GM18505 (cell line): ENCODE measurements at regions not wholly inside any gene's neighbourhood (a gene's known extent, or its start where the extent isn't known, plus 50 kb on each side); places are given as distances from the start of the nearest gene placed in this dataset.

ENCODE experiments used
- ATAC-seq: cut with Tn5 transposase; IDR thresholded peaks from one replicate; pipeline ENCODE4 v1.9.1; 2021; ENCODE audit not compliant: unreplicated experiment
- POLR2A ChIP-seq: IDR thresholded peaks from 4 replicates; pipeline ENCODE4 v1.6.1; 2011; ENCODE audit warnings: borderline replicate concordance; ENCODE audit not compliant: insufficient read depth, insufficient read length; ENCODE audit errors: extremely low read depth

DNA sequence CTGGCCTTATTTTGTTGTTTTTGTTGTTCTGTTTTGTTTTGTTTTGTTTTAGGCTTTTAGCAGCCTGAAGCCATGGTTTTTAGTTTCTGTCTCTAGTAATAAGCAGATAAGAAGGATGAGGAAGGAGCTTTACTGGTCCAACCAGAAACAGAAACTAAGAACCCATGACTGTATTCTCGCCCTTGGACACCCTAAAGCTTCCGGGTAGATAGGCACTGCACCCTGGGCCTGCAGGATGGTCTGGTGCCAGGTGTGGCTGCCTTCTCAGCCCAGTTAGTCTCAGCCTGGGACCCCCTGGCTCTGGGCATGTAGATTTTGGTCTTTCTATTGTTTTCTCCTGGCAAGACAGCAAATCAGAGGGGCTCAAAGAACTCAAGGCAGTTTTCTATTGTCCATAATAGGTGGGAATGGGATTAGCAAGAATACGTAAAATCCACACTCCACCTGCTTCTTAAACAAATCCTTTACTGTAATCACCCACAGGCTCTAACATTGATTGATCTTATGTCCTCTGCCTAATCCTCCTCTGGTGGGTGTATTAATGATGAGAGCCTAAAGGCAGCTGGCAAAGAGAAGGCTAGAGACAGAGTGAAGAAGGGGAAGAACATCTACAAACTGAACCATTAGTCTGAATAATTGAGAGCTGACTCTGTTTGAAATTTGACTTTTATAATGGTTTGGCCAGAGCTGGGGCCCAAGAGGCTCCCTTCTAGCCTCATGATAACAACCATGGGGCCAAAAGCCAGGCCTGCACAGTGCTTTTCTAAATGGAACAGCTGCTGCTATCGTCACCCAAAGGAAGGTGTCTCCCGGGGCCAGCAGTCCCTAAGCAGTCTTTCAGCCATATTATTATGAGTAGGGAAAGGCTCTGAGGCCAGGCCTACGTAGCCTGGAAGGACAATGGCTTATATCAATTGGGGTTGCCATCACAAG is 106.8 kb upstream of the ATP1A1 start:
- no peak for TF ChIP-seq POLR2A
- no peak for ATAC-seq

GRCh38 chr1:116266864-116267212 is 106.2 kb upstream of the ATP1A1 start:
- no peak for ATAC-seq
- no peak for TF ChIP-seq POLR2A

DNA sequence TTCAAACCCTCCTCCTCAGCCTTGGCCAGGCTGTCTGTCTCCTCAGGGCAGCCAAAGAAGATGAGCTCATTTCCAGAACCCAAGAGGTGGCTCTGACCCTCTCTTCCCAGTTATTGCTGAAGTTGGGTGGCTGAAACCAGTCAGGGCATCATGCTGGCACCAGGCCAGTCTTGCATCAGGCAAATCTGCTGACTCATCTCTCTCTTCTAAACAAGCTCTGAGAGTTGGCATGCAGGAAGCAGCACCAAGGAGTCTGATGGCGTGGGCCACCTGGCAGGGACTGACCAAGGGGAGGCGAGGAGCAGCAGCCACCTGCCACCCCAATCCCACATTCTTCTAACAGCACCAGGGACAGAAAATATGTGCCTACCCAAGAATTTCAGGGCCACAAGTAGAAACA is 104.8 kb upstream of the ATP1A1 start:
- no peak for TF ChIP-seq POLR2A
- no peak for ATAC-seq

DNA sequence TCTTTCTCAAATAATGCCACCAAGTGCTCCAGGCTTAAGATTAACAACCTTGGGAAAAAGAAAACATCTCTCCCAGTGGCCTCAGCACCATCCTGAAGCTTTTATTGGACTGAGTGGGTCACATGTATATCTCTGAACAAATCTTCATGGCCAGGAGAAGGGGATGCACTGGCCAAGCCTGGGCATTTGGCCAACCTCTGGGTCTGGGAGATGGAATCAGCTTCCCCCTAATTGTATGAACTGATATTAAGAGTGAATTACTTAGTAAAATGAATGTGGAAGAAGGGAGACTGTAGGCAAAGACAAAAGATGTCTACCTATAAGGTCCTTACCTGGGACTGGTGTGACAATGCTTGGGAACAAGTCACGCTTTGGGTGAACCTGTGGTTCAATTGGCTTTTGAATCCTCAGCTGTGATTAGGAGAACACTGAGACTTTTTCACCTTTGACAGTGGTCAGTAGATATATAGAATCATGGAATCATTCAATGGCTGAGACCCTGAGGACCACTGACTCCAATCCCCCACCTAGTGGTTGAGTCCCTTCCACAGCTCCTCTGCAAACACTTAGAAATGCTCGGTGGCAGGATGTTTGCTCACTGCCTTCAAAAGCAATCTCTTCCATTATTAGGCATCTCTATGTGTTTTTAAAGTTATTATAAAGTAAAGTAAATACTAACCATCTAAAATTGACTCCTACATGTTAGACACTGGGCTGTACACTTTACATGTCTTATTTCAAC is 102.6 kb upstream of the ATP1A1 start:
- no peak for TF ChIP-seq POLR2A
- no peak for ATAC-seq

GRCh38 chr1:116273042-116273783 is 99.8 kb upstream of the ATP1A1 start:
- no peak for ATAC-seq

GRCh38 chr1:116276532-116276931 is 96.5 kb upstream of the ATP1A1 start:
- TF ChIP-seq POLR2A, result no peak
- no peak for ATAC-seq

More at GRCh38 chr1:116273042-116273783, 99.8 kb upstream of the ATP1A1 start:
- no peak for TF ChIP-seq POLR2A

- TF ChIP-seq POLR2A, result no peak
- ATAC-seq, result no peak
Observed at GRCh38 chr1:116277840-116278540, 95.1 kb upstream of the ATP1A1 start.

DNA sequence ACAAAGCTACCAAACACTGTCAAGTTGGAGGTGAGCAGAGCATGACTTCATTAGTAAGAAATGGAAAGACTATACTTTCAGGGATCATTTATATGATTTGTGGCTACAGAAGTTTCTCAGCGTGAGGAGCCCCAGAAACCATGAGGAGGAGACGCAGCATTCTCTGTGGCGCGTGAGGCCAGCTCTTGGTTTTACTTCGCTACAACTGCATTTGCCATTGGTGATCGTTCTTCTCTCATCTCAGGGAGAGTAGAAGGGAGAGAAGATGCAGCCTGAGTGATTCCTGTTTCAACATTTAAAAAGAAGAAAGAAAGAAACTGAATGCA is 94.5 kb upstream of the ATP1A1 start:
- no peak for TF ChIP-seq POLR2A
- no peak for ATAC-seq

- ATAC-seq, result no peak
- no peak for TF ChIP-seq POLR2A
Observed at GRCh38 chr1:116279715-116280114, 93.3 kb upstream of the ATP1A1 start.

DNA sequence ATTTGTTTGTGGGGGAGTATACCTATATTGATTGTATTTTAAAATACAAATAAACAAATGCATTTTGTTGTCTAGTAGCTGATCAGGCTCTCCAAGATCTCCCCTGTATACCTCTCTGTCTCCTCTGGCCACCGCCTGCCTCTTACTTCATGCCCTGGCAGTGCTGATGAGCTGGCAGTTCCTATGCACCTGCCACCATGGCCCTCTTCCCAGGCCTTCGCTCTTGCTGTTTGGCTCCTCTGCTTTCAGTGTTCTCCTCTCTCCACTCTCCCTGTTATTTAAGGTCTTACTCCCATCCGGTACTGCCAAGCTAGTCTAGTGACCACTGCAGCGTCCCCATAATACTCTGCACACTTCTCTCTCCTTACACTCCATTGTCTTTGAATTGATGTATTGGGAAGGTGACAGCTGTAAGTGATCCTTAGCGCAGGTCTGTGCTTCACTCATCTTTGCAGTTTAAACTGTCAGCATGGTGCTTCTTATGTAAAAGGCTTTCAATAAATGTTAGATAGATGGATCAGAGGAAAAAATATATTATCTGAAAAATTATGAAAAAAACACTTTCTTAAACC is 88.1 kb upstream of the ATP1A1 start:
- no peak for ATAC-seq
- TF ChIP-seq POLR2A, result no peak

DNA sequence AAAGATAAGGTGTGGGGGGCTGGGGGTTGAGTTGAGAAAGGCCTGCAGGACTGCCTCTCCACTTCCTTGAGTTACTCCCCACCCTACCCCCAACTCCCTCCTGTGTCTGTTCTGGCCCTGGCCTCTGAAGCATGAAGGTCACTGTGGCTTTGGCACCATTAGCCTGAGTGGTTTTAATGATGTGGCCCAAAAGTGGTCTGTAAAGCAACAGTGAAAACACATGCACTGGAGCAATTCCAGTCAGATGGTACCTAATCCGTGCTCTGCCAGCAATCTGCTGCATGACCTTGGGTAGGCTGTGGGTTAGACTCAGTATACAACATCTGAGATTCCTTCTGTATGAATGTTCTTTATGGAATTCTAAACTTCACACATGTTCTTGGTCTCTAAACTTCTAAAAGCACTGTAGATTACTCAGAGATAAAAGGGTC is 86.5 kb upstream of the ATP1A1 start:
- no peak for ATAC-seq
- no peak for TF ChIP-seq POLR2A

DNA sequence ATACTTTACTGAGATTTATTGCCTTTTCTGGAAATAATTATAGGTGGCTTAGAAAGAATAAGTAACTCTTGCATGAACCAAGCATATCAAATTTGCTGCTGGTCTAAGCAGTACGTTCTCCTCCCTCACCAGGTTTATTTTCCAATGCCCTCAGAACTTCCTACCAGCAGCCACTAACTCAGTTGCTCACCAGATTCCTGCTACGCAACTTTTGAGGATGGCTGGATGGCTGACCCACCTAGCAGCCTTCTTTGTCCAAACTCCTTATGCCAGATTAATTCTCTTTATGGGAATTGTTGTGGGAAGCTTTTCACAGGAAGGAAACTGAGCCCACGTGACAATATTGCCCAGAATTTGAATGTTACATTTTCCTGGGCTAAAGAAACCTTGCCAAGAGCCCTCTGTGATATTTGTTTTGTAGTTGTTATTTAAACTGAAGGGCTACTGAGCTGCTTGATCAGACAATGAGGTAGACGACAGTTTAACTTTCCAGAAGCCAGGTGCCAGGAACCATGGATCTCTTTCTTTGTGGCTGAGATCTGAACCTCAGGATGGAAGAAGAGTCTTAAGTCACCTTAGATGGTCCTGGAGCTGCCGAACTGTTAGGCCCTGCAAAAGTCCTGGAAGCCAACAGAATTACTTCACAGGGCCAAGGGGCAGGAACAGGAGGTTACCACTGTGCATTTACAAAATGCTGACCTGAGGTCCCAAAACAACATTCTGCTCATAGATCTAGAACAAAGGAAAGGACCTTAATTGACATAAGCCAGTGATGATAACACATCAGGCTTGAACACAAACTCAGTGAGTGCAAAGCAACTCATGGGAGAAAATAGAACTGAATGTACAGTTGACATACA is 85.5 kb upstream of the ATP1A1 start:
- ATAC-seq, result no peak
- no peak for TF ChIP-seq POLR2A
